ENCODE measurements at regions not wholly inside any gene's neighbourhood (a gene's known extent, or its start where the extent isn't known, plus 50 kb on each side); places are given as distances from the start of the nearest gene placed in this dataset.

GRCh38 chr20:50436052-50436656 lies 74.0 kb upstream of the PTPN1 start:
- TF ChIP-seq CTCF (IDR thresholded peaks at IDR 0.05) = no peak
- ATAC-seq (ENCODE audit: insufficient number of reproducible peaks, low FRiP score, low read depth) (no peak), DNase-seq (ENCODE audit: low spot score) (no peak)
- H3K4me1 ChIP-seq (ENCODE audit: control insufficient read depth in 1 of 2, low read depth in 2 of 2) = peaks cover 0 to 5% of the 10 kb centered on the region in 2 donors
- no peaks in the 10 kb centered on the region for H3K36me3 ChIP-seq
- H3K4me3 ChIP-seq = no peak overlapping the region
- H3K27me3 ChIP-seq (replicated peaks; ENCODE audit: insufficient read depth) = no peaks in the 10 kb centered on the region
- H3K9me3 ChIP-seq = no peaks in the 10 kb centered on the region
- no peak overlapping the region for H3K27ac ChIP-seq

GRCh38 chr20:50436696-50437095 lies 73.5 kb upstream of the PTPN1 start:
- no peaks in the 10 kb centered on the region for H3K36me3 ChIP-seq
- H3K4me1 ChIP-seq (ENCODE audit: control insufficient read depth in 1 of 2, low read depth in 2 of 2) = no peaks in the 10 kb centered on the region
- H3K27ac ChIP-seq = no peak overlapping the region
- ATAC-seq (ENCODE audit: insufficient number of reproducible peaks, low FRiP score, low read depth) = no peak
- DNase-seq (ENCODE audit: low spot score) = no peak
- no peak overlapping the region for H3K4me3 ChIP-seq
- H3K27me3 ChIP-seq (replicated peaks; ENCODE audit: insufficient read depth) = no peaks in the 10 kb centered on the region
- no peaks in the 10 kb centered on the region for H3K9me3 ChIP-seq
- TF ChIP-seq CTCF (IDR thresholded peaks at IDR 0.05) = no peak

- H3K4me1 ChIP-seq (ENCODE audit: control insufficient read depth in 1 of 2, low read depth in 2 of 2) = no peaks in the 10 kb centered on the region
- H3K36me3 ChIP-seq = no peaks in the 10 kb centered on the region
- DNase-seq (ENCODE audit: low spot score) (no peak), ATAC-seq (ENCODE audit: insufficient number of reproducible peaks, low FRiP score, low read depth) (no peak)
- H3K27ac ChIP-seq = no peak overlapping the region
- no peak overlapping the region for H3K4me3 ChIP-seq
- no peaks in the 10 kb centered on the region for H3K9me3 ChIP-seq
- no peaks in the 10 kb centered on the region for H3K27me3 ChIP-seq (replicated peaks; ENCODE audit: insufficient read depth)
- TF ChIP-seq CTCF (IDR thresholded peaks at IDR 0.05) = no peak
Measured at GRCh38 chr20:50438986-50439407, 71.2 kb upstream of the PTPN1 start.

GRCh38 chr20:50439539-50440453 lies 70.4 kb upstream of the PTPN1 start:
- no peaks in the 10 kb centered on the region for H3K27me3 ChIP-seq (replicated peaks; ENCODE audit: insufficient read depth)
- TF ChIP-seq CTCF (IDR thresholded peaks at IDR 0.05) = no peak
- H3K9me3 ChIP-seq = no peaks in the 10 kb centered on the region
- no peak overlapping the region for H3K27ac ChIP-seq
- DNase-seq (ENCODE audit: low spot score) (no peak), ATAC-seq (ENCODE audit: insufficient number of reproducible peaks, low FRiP score, low read depth) (no peak)
- no peaks in the 10 kb centered on the region for H3K4me1 ChIP-seq (ENCODE audit: control insufficient read depth in 1 of 2, low read depth in 2 of 2)
- no peak overlapping the region for H3K4me3 ChIP-seq
- no peaks in the 10 kb centered on the region for H3K36me3 ChIP-seq

- ATAC-seq (ENCODE audit: insufficient number of reproducible peaks, low FRiP score, low read depth) = no peak
- no peak for TF ChIP-seq CTCF (IDR thresholded peaks at IDR 0.05)
- H3K27ac ChIP-seq = peak overlapping the region in 1 of 2 donors; percentile 64
Measured at GRCh38 chr20:50442512-50442911, 67.7 kb upstream of the PTPN1 start.

More at GRCh38 chr20:50442512-50442911, 67.7 kb upstream of the PTPN1 start:
- H3K27me3 ChIP-seq (replicated peaks; ENCODE audit: insufficient read depth) = no peaks in the 10 kb centered on the region
- no peaks in the 10 kb centered on the region for H3K4me1 ChIP-seq (ENCODE audit: control insufficient read depth in 1 of 2, low read depth in 2 of 2)
- no peaks in the 10 kb centered on the region for H3K36me3 ChIP-seq
- no peaks in the 10 kb centered on the region for H3K9me3 ChIP-seq
- DNase-seq (ENCODE audit: low spot score) = no peak
- no peak overlapping the region for H3K4me3 ChIP-seq
